Panc1 (cell line): ENCODE measurements at regions not wholly inside any gene's neighbourhood (a gene's known extent, or its start where the extent isn't known, plus 50 kb on each side); places are given as distances from the start of the nearest gene placed in this dataset.

Source experiments
- ATAC-seq: fragments of 200-7000 bp; cut with Tn5 transposase; 2 replicates; pipeline ENCODE4 v1.9.1; 2020; ENCODE audit warnings: mild to moderate bottlenecking, moderate library complexity
- BruUV-seq: library from RNA; stranded (reverse); fragments of 400-500 nt; replicated peaks from 2 replicates; lab custom pipeline; 2021; lab: Mats Ljungman, UMichigan
- CTCF ChIA-PET: fragments of 300-600 bp; sonication (Branson Sonifier 250); formaldehyde crosslinking; loops from one replicate; lab custom pipeline; 2022; ENCODE audit warnings: antibody characterized with exemption; lab: Charles Lee
- POLR2A ChIA-PET: fragments of 300-600 bp; sonication (Branson Sonifier 250); formaldehyde crosslinking; loops from one replicate; lab custom pipeline; 2022; ENCODE audit warnings: antibody characterized with exemption; lab: Charles Lee
- DNase-seq: peaks from one replicate; pipeline ENCODE4 v3.0.0-alpha.2; 2010; ENCODE audit warnings: low read depth, low spot score
- H3K27ac ChIP-seq: 2 replicates; pipeline ENCODE4 v1.5.1; 2011; ENCODE audit warnings: mild to moderate bottlenecking, low read length, inconsistent platforms
- H3K27me3 ChIP-seq: fragments of 200-500 bp; sonication (Bioruptor generic); 2 replicates; pipeline ENCODE4 v1.6.0; 2014; ENCODE audit warnings: low read length, inconsistent platforms; ENCODE audit not compliant: control insufficient read depth, insufficient read depth
- H3K36me3 ChIP-seq: fragments of 200-500 bp; sonication (Bioruptor generic); 2 replicates; pipeline ENCODE4 v1.5.1; 2014; ENCODE audit warnings: inconsistent platforms, mild to moderate bottlenecking, low read length, moderate library complexity; ENCODE audit not compliant: control insufficient read depth, insufficient read depth
- H3K4me1 ChIP-seq: 2 replicates; pipeline ENCODE4 v1.5.1; 2011; ENCODE audit warnings: inconsistent platforms, mild to moderate bottlenecking, low read length, moderate library complexity; ENCODE audit not compliant: control insufficient read depth, insufficient read depth
- H3K4me3 ChIP-seq, 2 experiments: 2 replicates each; pipeline ENCODE4 v1.5.1; 2011 to 2012; ENCODE audit warnings: low read depth in 2 of 2, low read length in 2 of 2, mild to moderate bottlenecking in 2 of 2, inconsistent platforms in 1 of 2, moderate library complexity in 1 of 2
- H3K9me3 ChIP-seq: fragments of 200-500 bp; sonication (Bioruptor generic); 2 replicates; pipeline ENCODE4 v1.5.1; 2014; ENCODE audit warnings: low read depth, mild to moderate bottlenecking, inconsistent platforms, low read length, moderate library complexity; ENCODE audit not compliant: control insufficient read depth, insufficient read depth
- POLR2AphosphoS5 ChIP-seq: IDR thresholded peaks from 2 replicates; pipeline ENCODE4 v1.6.1; 2012; ENCODE audit warnings: mild to moderate bottlenecking, low read depth, low read length, moderate library complexity
- SIN3A ChIP-seq: IDR thresholded peaks from 2 replicates; pipeline ENCODE4 v1.6.1; 2012; ENCODE audit warnings: low read depth, mild to moderate bottlenecking, low read length, moderate library complexity, borderline replicate concordance; ENCODE audit not compliant: insufficient read depth
- TCF7L2 ChIP-seq: IDR thresholded peaks from 2 replicates; pipeline ENCODE4 v1.6.1; 2011; ENCODE audit warnings: mild to moderate bottlenecking, low read depth, low read length, inconsistent platforms
- in situ Hi-C: cut with HindIII; loops from 2 replicates; pipeline ENCODE4 v1.10.0; 2016; ENCODE audit warnings: low sequenced_read_pairs, low pct_unique_long_range_greater_than_20kb
- intact Hi-C: fragments of 100-400 bp; cut with micrococcal nuclease; formaldehyde crosslinking; loops from one replicate; pipeline ENCODE4 v1.10.0; 2022; ENCODE audit not compliant: unreplicated experiment
- TF ChIP-seq, protein P1 (sequence below), 2 experiments: IDR thresholded peaks; 2 replicates each; pipeline ENCODE4 v1.6.1; 2011 to 2012; ENCODE audit warnings: low read depth in 2 of 2, control low read depth in 1 of 2, low read length in 1 of 2, mild to moderate bottlenecking in 1 of 2, moderate library complexity in 1 of 2; ENCODE audit not compliant: insufficient read depth in 1 of 2
- TF ChIP-seq, protein P2 (sequence below): fragments of 450-650 bp; IDR thresholded peaks from 2 replicates; pipeline ENCODE4 v1.5.1; 2017; ENCODE audit warnings: mild to moderate bottlenecking

DNA sequence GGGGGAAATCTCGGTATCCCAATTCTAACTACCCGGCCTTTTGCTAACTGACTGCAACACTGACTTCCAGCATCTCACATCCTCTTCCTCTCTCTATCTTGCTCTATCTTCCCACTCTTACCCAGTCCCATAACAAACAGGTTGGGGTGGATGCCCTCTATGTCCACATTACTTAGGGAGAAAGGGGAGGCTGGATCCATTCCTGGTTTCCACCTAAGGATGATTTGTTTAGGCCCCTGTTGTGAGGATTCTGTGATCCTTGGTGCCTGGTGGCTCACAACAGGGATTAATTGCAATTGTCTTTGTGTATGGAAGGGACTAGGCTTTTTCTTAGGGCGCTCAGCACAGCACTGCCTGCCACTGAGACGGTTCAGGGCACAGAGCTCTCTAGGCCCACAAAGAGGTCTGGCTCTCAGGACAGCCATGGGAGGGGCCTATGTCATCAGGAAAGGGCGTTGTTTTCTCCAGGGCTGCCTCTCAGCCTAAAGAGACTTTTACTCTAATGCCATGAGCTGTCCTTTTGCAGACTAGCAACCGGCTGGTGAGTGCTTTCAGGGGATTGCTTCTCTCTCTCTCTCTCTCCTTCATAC is 612.1 kb upstream of the SALL1 start:
- BruUV-seq: no TSS peak
- TF ChIP-seq SIN3A (no peak), POLR2AphosphoS5 (no peak), TCF7L2 (no peak)
- TF ChIP-seq, protein P1, sequence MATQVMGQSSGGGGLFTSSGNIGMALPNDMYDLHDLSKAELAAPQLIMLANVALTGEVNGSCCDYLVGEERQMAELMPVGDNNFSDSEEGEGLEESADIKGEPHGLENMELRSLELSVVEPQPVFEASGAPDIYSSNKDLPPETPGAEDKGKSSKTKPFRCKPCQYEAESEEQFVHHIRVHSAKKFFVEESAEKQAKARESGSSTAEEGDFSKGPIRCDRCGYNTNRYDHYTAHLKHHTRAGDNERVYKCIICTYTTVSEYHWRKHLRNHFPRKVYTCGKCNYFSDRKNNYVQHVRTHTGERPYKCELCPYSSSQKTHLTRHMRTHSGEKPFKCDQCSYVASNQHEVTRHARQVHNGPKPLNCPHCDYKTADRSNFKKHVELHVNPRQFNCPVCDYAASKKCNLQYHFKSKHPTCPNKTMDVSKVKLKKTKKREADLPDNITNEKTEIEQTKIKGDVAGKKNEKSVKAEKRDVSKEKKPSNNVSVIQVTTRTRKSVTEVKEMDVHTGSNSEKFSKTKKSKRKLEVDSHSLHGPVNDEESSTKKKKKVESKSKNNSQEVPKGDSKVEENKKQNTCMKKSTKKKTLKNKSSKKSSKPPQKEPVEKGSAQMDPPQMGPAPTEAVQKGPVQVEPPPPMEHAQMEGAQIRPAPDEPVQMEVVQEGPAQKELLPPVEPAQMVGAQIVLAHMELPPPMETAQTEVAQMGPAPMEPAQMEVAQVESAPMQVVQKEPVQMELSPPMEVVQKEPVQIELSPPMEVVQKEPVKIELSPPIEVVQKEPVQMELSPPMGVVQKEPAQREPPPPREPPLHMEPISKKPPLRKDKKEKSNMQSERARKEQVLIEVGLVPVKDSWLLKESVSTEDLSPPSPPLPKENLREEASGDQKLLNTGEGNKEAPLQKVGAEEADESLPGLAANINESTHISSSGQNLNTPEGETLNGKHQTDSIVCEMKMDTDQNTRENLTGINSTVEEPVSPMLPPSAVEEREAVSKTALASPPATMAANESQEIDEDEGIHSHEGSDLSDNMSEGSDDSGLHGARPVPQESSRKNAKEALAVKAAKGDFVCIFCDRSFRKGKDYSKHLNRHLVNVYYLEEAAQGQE (IDR thresholded peaks at IDR 0.05; ENCODE audit: insufficient read depth in 1 of 2, low read depth in 2 of 2, low read length in 1 of 2): no peak
- TF ChIP-seq, protein P2, sequence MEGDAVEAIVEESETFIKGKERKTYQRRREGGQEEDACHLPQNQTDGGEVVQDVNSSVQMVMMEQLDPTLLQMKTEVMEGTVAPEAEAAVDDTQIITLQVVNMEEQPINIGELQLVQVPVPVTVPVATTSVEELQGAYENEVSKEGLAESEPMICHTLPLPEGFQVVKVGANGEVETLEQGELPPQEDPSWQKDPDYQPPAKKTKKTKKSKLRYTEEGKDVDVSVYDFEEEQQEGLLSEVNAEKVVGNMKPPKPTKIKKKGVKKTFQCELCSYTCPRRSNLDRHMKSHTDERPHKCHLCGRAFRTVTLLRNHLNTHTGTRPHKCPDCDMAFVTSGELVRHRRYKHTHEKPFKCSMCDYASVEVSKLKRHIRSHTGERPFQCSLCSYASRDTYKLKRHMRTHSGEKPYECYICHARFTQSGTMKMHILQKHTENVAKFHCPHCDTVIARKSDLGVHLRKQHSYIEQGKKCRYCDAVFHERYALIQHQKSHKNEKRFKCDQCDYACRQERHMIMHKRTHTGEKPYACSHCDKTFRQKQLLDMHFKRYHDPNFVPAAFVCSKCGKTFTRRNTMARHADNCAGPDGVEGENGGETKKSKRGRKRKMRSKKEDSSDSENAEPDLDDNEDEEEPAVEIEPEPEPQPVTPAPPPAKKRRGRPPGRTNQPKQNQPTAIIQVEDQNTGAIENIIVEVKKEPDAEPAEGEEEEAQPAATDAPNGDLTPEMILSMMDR: no peak
- H3K9me3 ChIP-seq: no peaks in the 10 kb centered on the region
- no peak overlapping the region for H3K4me3 ChIP-seq
- POLR2A ChIA-PET: no interaction called here
- no peak overlapping the region for H3K27ac ChIP-seq
- no peaks in the 10 kb centered on the region for H3K36me3 ChIP-seq
- no peaks in the 10 kb centered on the region for H3K27me3 ChIP-seq
- H3K4me1 ChIP-seq: no peaks in the 10 kb centered on the region
- CTCF ChIA-PET: no interaction called here
- DNase-seq (no peak), ATAC-seq (no peak)
- in situ Hi-C loops (no loop called here), intact Hi-C loops (no loop called here)

DNA sequence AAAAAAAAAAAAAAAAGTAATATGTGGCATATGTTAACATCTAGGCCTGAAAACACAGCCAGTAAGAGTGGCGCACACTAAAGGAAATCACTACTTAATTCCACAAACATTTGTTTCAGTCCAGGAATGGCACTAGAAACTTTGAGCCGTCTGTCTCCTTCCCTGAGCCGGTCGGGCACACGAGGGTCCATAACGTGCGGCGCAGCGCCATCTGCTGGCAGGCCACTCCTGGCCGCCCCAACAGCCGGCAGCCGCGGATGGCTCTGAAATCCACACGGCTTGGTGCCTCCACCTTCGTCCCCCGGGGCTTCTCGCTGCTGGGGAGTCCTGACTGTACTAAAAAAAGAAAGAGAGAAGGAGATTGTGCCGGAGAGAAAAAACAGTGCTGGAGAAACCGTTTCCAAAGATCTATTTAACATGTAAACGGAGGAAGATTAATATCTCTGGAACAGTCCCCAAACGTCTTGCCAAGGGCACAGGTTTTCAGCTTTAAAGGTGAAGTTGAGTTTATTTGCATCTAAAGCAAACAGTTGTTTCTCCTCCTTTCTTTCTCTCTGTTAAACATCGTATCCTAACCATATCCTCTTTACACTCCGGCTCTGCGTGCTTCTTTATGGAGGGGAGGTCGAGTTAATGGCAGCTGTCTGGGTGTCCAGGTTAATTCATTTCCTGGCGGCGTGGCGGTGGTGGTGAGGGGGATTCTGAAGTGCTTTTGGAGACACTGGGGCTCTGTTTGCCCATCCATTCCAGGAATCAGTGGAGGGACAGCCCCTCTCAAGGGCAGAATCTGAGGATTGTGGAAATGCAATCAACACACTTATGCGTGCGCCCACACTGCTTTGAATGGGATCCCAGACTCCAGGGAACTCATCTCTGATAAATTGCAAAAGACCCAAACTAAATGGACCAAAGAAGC is 611.3 kb upstream of the SALL1 start:
- intact Hi-C loops: no loop called here
- ATAC-seq: peak; percentile 95
- no TSS peak for BruUV-seq
- Histone ChIP-seq H3K27ac (no peak overlapping the region), H3K9me3 (no peaks in the 10 kb centered on the region), H3K36me3 (no peaks in the 10 kb centered on the region), H3K4me1 (no peaks in the 10 kb centered on the region), H3K4me3 (0 out of 4 replicates have a peak overlapping the region, but pooled peaks of 1 of the 2 experiments have one; percentile 0), H3K27me3 (no peaks in the 10 kb centered on the region)
- TF ChIP-seq TCF7L2 (no peak), POLR2AphosphoS5 (no peak), SIN3A (no peak)
- TF ChIP-seq, protein P2: peak; percentile 89
- TF ChIP-seq, protein P1 (IDR thresholded peaks at IDR 0.05; ENCODE audit: insufficient read depth in 1 of 2, low read depth in 2 of 2, low read length in 1 of 2): no peak
- DNase-seq: peak; percentile 25
- CTCF ChIA-PET: interaction anchor here (0.7 kb wide), 2 partner anchors 31 to 213 kb away, joined by 7 to 10 read pairs; no protein-coding TSS in a partner anchor
- in situ Hi-C loops: no loop called here
- POLR2A ChIA-PET: no interaction called here
